ENCODE measurements at regions not wholly inside any gene's neighbourhood (a gene's known extent, or its start where the extent isn't known, plus 50 kb on each side); places are given as distances from the start of the nearest gene placed in this dataset.
A peak's percentile ranks its signal among the peaks of the same experiment; 100 is the strongest.

DNA sequence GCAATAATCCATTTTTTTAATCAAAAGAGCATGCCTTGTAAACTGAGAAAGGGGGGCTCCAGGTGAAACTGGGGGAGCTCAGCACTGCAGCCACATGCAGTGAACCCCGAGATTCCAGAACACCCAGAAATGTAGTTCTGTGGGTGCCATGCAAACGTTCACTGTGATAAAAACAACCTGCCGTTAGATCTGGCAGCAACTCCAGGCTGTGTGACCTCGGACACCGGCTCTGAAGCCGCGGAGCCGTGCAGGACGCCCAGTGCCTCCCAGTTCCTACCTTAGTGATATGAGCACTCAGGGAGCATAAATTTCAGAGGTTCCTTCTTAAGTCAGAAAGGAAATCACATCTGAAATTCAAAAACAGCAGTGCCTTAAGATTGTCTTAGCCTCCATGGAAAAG, 85.4 kb upstream of the THBS2 start:
- no peak for DNase-seq

- no peak for DNase-seq
Measured at GRCh38 chr6:169337886-169338445, 84.3 kb upstream of the THBS2 start.

- no peak for DNase-seq
Measured at GRCh38 chr6:169335301-169335700, 81.7 kb upstream of the THBS2 start.

GRCh38 chr6:169332250-169332649, 78.6 kb upstream of the THBS2 start:
- no peak for DNase-seq

DNA sequence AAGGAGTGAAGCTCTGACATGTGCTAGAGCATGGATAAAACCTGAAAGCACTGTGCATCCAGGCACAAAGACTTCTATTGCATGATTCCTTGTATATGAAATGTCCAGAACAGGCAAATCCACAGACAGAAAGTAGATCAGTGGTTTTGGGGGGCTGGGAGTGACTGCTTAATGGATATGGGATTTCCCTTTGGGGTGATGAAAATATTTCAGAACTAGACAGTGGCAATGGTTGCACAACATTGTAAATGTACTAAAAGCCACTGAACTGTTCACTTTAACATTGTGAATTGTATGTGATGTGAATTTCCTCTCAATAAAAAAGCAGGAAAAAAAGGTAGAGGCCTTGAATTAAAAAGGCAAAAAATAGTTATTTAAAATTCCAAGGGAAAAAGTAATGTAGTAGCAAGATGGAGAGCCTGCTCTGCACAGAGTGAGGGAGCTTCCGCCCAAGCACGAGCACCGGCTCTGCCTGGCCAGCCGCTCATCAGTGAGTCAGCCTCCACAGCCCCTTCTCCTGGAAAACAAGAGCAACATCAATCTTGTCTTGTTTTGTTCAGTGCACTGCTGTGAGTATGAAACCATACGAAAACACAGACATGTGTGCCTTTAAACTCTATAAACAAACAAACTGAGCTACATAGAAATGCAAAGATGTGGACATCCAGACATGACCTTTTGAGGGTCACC, 74.6 kb upstream of the THBS2 start:
- DNase-seq, result peak; percentile 76

GRCh38 chr6:169326067-169326799, 72.6 kb upstream of the THBS2 start:
- DNase-seq, result peak; percentile 26

DNA sequence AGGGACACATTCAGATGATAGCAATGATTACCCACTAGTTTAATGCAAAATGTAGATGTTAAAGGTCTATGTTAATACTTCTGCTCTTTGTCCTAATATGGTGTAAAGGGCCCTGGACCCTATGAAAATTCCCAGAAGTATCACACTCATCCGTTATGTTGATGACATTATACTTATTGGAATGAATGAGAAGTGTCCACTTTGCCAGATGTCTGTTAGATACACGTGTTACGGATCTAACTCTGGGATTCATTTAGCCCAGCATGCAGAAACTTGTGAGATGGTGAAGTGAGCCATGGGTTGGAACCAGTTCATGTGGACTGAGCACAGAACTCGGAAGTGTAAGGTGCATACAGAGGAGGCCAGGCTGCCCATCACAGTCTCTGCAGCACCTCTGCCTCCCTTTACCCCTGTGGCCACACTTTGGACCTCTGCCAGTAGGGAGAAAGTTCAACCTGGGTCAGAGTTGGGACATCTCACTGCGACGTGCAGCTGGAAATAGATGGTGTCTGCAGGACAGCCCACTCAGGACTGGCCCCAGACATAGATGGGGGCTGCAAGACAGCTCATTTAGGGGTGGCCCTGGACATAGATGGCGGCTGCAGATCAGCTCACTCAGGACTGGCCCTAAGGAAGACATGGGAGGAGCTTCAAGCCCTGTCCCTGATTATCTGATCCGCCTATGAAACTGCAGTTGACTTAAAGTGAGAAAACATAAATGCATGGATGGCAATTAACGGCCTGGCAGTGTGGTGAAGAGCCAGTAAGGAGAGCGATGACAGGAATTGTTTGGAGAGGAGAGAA, 71.2 kb upstream of the THBS2 start:
- no peak for DNase-seq

DNA sequence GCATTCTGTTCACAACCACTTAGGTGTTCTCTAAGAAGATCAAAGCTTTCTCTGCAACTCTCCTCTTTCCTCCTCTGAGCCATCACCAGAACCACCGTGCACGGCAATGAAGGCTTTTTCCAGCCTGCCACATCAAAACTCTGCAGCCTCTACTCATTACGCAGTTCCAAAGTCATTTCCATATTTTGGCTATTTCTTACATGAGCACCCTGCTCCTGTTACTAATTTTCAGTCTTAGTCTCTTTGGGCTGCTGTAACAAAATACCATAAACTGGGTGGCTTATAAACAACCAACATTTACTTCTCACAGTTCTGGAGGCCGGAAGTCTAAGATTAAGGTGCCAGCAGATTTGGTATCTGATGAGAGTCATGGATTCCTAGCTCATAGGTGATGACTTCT, 70.4 kb upstream of the THBS2 start:
- no peak for DNase-seq

GRCh38 chr6:169323221-169323620, 69.6 kb upstream of the THBS2 start:
- no peak for DNase-seq

GRCh38 chr6:169321546-169321945, 67.9 kb upstream of the THBS2 start:
- no peak for DNase-seq

DNA sequence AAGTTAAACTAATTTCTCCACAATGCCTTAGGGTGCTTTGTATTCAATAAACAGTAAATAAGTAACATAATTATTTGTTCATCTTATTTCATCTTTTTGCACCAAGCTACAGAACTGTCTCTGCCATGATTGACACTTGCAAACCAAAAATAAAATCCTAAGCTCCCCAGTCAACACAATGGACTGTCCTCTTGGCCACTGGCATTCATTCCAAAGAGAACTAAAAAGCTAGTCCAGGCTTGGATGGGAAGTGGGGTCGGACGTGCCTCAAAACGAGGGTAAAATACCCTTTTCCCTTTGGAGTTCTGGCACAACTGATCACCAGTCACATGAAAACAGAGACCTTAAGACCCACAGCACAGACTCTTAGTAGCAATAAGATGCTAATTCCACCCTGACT, 66.4 kb upstream of the THBS2 start:
- DNase-seq, result no peak

DNA sequence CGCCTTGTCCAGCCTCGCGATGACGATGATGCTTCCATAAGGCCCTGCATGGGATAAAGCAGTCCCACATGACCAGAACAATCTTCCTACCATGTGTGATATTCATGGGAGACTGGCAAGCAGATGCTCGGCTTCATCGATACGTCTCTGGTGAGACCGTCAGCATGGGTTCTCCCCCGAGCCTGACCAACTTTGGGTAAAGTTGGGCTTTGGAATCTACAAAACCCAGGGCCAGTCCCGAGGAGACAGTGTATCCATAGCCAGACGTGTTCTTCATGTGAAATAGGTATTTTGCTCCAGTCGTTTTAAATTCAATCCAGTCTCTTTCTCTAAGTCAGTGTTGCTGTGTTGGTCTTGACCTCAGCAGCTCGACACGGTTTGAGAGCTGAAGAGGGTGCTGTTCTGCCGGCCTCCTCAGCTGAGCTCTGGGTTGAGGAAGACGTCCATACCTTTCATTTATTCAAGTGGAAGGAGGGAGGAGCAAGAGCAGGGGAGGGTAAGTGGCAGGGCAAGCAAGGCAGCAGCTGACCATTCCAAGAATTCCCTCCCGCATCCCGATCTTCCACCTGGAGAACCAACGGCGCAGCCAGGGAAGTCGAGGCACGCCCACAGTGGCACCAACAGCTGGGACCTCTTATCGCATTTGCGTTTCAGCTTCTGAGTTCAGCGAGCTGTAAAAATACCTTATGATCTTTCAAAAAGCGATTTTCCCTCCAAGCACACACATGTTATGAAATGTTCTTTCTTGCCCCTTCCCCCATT, 64.0 kb upstream of the THBS2 start:
- DNase-seq, result no peak

- DNase-seq, result no peak
Measured at GRCh38 chr6:169316651-169317050, 63.0 kb upstream of the THBS2 start.

GRCh38 chr6:169315830-169316614, 62.4 kb upstream of the THBS2 start:
- DNase-seq, result no peak

DNA sequence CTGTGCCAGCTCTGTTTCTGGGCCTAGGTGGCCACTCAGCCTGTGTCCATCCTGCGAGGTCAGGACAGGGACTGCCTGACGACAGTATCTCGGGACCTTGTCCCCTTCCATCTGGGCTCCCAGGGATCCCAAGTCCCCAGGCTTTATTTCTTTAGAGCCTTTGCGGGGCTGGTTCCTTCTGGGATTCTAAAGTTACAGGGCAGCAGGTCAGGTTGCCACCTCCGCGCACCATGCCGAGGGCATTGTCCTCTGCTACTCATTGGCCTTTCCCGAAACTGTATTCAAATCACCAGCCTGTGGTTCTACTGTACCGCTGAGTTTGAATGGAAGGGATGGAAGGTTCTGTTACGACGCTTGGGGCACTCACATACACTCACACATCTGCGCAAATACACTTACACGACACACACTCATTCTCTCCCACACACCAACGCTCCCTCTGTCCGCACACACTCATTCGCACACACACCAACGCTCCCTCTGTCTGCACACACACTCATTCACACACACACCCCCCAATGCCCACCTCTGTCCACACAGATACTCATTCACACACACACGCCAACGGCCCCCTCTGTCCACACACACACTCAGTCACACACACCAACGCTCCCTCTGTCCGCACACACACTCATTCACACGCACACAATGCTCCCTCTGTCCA, 59.8 kb upstream of the THBS2 start:
- no peak for DNase-seq

- DNase-seq, result no peak
Measured at GRCh38 chr6:169312658-169313346, 59.2 kb upstream of the THBS2 start.

- no peak for DNase-seq
Measured at GRCh38 chr6:169310983-169311382, 57.3 kb upstream of the THBS2 start.

Measured in NCI-H226 (cell line).